Progenitor cell of endocrine pancreas (in vitro differentiated cells): ENCODE measurements at regions not wholly inside any gene's neighbourhood (a gene's known extent, or its start where the extent isn't known, plus 50 kb on each side); places are given as distances from the start of the nearest gene placed in this dataset.

Experiments used
- DNase-seq: peaks from one replicate; pipeline ENCODE4 v3.0.0; 2021; ENCODE audit warnings: low spot score; ENCODE audit not compliant: unreplicated experiment
- H3K27ac Mint-ChIP-seq: 2 replicates; pipeline ENCODE4 v1.8.0; 2021; ENCODE audit warnings: mild to moderate bottlenecking, moderate library complexity, mixed read lengths
- H3K27me3 Mint-ChIP-seq: 2 replicates; pipeline ENCODE4 v1.8.0; 2021; ENCODE audit warnings: mixed read lengths
- H3K36me3 Mint-ChIP-seq: 2 replicates; pipeline ENCODE4 v1.8.0; 2022; ENCODE audit warnings: mixed read lengths; ENCODE audit not compliant: insufficient read depth
- H3K4me1 Mint-ChIP-seq: 2 replicates; pipeline ENCODE4 v1.8.0; 2021; ENCODE audit warnings: low read depth, mixed read lengths
- H3K4me3 Mint-ChIP-seq: 2 replicates; pipeline ENCODE4 v1.8.0; 2021; ENCODE audit warnings: low read depth, mild to moderate bottlenecking, moderate library complexity, mixed read lengths
- H3K9me3 Mint-ChIP-seq: 2 replicates; pipeline ENCODE4 v1.8.0; 2021; ENCODE audit warnings: low read depth, mixed read lengths
- TF ChIP-seq, protein P1 (sequence below): fragments of 200-600 bp; sonication (generic); IDR thresholded peaks from one replicate; pipeline ENCODE4 v1.5.0; 2021; ENCODE audit warnings: antibody characterized with exemption, mild to moderate bottlenecking; ENCODE audit not compliant: unreplicated experiment

DNA sequence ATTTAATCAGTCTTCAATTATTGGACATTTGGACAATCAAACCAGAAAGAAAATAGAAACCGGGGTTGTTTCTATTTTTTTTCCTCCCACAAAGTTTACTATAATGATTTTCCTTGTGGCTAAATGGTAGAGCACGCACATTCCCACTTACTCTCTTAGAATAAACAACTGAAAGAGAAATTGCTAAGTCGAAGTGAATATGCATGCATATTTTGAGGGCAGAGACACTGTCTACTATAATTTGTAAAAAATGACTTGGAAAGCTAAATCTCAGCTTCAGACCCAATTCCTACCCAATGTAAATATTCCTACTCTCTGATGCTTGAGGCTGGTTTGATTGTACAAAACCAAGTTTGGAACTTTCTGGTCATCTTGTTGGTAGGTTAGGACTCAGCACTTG lies 66.7 kb upstream of the PAX6 start:
- TF ChIP-seq, protein P1, sequence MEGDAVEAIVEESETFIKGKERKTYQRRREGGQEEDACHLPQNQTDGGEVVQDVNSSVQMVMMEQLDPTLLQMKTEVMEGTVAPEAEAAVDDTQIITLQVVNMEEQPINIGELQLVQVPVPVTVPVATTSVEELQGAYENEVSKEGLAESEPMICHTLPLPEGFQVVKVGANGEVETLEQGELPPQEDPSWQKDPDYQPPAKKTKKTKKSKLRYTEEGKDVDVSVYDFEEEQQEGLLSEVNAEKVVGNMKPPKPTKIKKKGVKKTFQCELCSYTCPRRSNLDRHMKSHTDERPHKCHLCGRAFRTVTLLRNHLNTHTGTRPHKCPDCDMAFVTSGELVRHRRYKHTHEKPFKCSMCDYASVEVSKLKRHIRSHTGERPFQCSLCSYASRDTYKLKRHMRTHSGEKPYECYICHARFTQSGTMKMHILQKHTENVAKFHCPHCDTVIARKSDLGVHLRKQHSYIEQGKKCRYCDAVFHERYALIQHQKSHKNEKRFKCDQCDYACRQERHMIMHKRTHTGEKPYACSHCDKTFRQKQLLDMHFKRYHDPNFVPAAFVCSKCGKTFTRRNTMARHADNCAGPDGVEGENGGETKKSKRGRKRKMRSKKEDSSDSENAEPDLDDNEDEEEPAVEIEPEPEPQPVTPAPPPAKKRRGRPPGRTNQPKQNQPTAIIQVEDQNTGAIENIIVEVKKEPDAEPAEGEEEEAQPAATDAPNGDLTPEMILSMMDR = no peak
- Mint-ChIP-seq H3K27me3 (peaks cover 44% of the 10 kb centered on the region), H3K27ac (no peak overlapping the region), H3K4me3 (no peak overlapping the region), H3K36me3 (no peaks in the 10 kb centered on the region), H3K4me1 (peaks cover 14% of the 10 kb centered on the region), H3K9me3 (no peaks in the 10 kb centered on the region)
- DNase-seq = no peak

DNA sequence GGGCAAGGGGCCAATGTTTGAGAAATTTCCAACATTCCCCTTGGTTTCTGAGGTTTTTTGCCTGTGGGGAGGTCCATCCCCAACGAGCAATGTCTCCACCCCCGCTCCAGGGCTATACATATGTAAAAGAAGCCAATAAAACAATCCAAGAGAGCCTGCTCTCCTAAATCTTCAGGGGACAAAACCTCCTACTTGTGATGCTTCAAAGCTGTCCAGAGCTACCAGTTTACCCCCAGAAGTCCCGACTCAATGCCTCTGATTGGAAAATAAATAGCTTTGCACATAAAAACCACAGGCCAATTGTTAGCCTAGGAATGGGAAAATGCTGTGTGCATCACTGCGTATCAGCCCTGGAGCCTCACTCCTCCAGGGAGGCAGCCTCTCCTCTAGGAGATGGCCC lies 66.0 kb upstream of the PAX6 start:
- TF ChIP-seq, protein P1 = no peak
- H3K36me3 Mint-ChIP-seq = no peaks in the 10 kb centered on the region
- peaks cover 46% of the 10 kb centered on the region for H3K27me3 Mint-ChIP-seq
- DNase-seq = no peak
- no peak overlapping the region for H3K4me3 Mint-ChIP-seq
- peaks cover 14% of the 10 kb centered on the region for H3K4me1 Mint-ChIP-seq
- H3K27ac Mint-ChIP-seq = no peak overlapping the region
- H3K9me3 Mint-ChIP-seq = no peaks in the 10 kb centered on the region

DNA sequence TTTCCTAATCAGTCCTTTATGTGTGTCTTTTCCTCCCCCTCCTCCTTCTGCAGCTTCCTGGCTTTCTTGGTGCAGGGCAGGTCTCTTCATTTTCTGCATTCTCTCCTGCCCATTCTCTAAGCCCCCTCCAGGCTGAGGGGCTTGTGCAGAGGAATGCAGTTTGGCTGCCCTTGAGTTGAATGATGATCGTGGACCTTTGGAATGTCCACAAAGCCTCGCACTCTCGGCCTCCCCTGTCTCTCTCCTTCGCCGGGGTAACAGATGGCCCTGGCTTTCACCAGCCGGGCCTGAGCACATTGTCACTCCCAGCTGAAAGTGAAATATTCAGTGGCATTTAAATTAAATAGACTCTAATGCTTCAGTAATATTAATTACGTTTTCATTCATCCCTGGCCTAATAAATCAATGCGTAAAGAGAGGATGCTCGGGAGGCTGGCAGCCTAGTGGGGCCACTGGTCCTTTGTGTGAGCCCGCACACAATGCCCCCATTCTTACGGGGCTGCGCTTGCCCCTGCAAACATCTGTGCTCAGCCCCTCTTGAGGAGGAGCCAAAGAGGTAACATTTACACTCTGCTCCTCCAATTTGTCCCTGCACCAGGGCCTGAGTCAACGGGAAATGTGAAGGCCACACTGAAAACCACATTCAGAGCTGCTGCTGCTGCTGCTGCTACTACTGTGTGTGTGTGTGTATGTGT lies 64.9 kb upstream of the PAX6 start:
- TF ChIP-seq, protein P1 = no peak
- H3K4me1 Mint-ChIP-seq = peaks cover 17% of the 10 kb centered on the region
- H3K27ac Mint-ChIP-seq = peak overlapping the region; percentile 87
- no peak overlapping the region for H3K4me3 Mint-ChIP-seq
- no peaks in the 10 kb centered on the region for H3K36me3 Mint-ChIP-seq
- H3K9me3 Mint-ChIP-seq = no peaks in the 10 kb centered on the region
- H3K27me3 Mint-ChIP-seq = peaks cover 43% of the 10 kb centered on the region
- DNase-seq = peak; percentile 12

DNA sequence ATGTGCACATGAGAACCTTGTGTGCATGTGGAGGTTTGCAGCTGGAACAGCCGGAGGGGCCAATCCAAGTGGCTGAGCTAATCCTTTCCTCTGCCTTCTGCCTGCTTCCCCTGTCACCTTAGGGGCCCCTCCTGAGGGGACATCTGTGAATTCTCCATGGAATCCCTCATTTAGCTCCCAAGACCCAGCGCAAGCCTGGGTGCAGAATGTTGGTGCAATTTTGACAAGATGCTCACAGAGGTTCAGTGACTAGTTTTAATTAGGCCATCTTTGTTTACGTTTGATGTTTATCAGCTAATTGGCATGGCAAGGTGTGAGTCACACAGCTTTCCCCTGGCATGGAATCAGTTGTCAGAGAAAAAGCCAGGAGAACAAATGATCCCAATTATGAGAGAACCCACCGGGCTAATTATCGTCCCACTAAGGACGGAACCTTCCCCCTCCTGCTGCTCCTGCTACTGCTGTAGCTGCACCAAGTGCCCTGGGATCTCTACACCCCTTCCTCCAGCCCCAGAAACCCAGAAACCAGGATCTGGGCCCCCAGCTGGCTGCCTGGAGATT lies 63.6 kb upstream of the PAX6 start:
- H3K36me3 Mint-ChIP-seq = no peaks in the 10 kb centered on the region
- H3K4me3 Mint-ChIP-seq = no peak overlapping the region
- no peak for DNase-seq
- H3K27ac Mint-ChIP-seq = no peak overlapping the region
- peaks cover 23% of the 10 kb centered on the region for H3K4me1 Mint-ChIP-seq
- TF ChIP-seq, protein P1 = no peak
- no peaks in the 10 kb centered on the region for H3K9me3 Mint-ChIP-seq
- H3K27me3 Mint-ChIP-seq = peaks cover 46% of the 10 kb centered on the region

DNA sequence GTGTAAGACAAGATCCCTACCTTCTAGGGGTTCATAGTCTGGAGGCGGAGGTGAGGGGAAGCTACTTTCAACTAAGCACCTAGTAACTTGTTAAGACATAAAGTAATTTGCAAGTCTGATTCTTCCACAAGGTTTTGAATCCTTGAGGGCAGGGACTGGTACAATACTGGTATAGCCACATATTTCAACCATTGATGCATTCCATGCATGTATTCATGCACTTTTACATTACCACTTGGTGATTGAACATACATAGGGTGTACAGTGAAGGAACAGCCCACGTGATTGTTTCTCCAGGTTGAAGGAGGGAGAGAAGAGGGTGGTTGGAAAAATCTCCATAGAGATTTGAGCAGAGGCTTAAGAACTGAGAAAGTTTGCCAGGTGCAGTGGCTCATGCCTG lies 62.0 kb upstream of the PAX6 start:
- Mint-ChIP-seq H3K9me3 (no peaks in the 10 kb centered on the region), H3K27ac (no peak overlapping the region), H3K4me1 (peaks cover 23% of the 10 kb centered on the region), H3K36me3 (no peaks in the 10 kb centered on the region), H3K27me3 (peaks cover 52% of the 10 kb centered on the region), H3K4me3 (no peak overlapping the region)
- TF ChIP-seq, protein P1 = no peak
- no peak for DNase-seq
